Neural crest cell (in vitro differentiated cells): ENCODE measurements at regions not wholly inside any gene's neighbourhood (a gene's known extent, or its start where the extent isn't known, plus 50 kb on each side); places are given as distances from the start of the nearest gene placed in this dataset.

Experiments used
- DNase-seq: peaks from one replicate; pipeline ENCODE4 v3.0.0; 2021; ENCODE audit warnings: low read depth, mixed read lengths, low spot score
- H3K27ac Mint-ChIP-seq: one replicate; pipeline ENCODE4 v1.8.0; 2021; ENCODE audit warnings: mild to moderate bottlenecking, mixed read lengths; ENCODE audit not compliant: unreplicated experiment
- H3K27me3 Mint-ChIP-seq: 2 replicates; pipeline ENCODE4 v1.8.0; 2021; ENCODE audit warnings: low read depth, mild to moderate bottlenecking, mixed read lengths
- H3K36me3 Mint-ChIP-seq: 2 replicates; pipeline ENCODE4 v1.8.0; 2021; ENCODE audit warnings: low read depth, mild to moderate bottlenecking, mixed read lengths
- H3K4me1 Mint-ChIP-seq: 2 replicates; pipeline ENCODE4 v1.8.0; 2021; ENCODE audit warnings: mixed read lengths
- H3K4me3 Mint-ChIP-seq: one replicate; pipeline ENCODE4 v1.8.0; 2021; ENCODE audit warnings: mild to moderate bottlenecking, mixed read lengths
- H3K9me3 Mint-ChIP-seq: 2 replicates; pipeline ENCODE4 v1.8.0; 2021; ENCODE audit warnings: mixed read lengths
- TF ChIP-seq, protein P1 (sequence below): fragments of 200-600 bp; sonication (generic); conservative IDR thresholded peaks from 2 replicates; pipeline ENCODE4 v1.5.0; 2021; ENCODE audit warnings: antibody characterized with exemption, mild to moderate bottlenecking

DNA sequence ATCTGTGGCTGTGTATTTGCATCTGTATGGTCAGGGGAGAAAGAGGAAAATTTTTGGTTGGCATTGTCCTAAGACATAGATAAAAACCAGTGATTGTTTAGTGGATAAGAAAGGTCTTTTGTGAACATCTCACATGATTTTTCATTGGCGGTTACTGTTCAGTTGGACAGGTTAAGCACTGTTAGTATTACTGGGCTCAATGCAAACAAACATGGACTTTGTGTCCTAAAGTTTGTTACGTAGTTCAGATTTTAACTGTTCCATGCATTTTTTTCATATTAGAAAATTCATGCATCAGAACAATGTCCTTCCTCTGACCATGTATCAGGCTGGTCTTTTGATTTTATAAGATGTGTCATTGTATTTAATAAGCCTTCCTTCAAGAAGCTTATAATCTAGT lies 368.0 kb downstream of the MEIS1 start:
- Mint-ChIP-seq H3K9me3 (no peaks in the 10 kb centered on the region), H3K27me3 (no peaks in the 10 kb centered on the region), H3K4me1 (peaks cover 24% of the 10 kb centered on the region), H3K36me3 (peaks cover 2% of the 10 kb centered on the region), H3K27ac (no peak overlapping the region), H3K4me3 (no peak overlapping the region)
- DNase-seq, result no peak
- TF ChIP-seq, protein P1, sequence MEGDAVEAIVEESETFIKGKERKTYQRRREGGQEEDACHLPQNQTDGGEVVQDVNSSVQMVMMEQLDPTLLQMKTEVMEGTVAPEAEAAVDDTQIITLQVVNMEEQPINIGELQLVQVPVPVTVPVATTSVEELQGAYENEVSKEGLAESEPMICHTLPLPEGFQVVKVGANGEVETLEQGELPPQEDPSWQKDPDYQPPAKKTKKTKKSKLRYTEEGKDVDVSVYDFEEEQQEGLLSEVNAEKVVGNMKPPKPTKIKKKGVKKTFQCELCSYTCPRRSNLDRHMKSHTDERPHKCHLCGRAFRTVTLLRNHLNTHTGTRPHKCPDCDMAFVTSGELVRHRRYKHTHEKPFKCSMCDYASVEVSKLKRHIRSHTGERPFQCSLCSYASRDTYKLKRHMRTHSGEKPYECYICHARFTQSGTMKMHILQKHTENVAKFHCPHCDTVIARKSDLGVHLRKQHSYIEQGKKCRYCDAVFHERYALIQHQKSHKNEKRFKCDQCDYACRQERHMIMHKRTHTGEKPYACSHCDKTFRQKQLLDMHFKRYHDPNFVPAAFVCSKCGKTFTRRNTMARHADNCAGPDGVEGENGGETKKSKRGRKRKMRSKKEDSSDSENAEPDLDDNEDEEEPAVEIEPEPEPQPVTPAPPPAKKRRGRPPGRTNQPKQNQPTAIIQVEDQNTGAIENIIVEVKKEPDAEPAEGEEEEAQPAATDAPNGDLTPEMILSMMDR, result no peak

DNA sequence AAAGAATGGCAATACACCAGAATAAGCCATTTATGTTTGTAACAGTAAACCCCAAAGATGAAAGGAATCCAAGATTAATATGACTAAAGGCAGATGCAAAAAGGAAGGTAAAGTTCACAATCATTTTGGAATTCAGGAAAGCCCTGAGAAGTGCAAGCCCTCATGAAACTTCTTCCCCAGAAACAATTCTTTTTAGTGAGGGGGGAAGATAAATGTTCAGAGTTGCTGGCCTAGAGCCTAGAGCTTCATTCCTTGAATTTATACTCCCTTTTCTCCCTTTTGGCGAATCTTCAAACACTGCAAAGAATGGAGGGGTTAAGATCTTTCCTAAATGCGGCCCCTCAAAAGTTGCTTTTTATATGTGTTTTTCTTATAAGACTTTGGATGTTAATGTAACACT lies 368.8 kb downstream of the MEIS1 start:
- H3K4me1 Mint-ChIP-seq, result peaks cover 24% of the 10 kb centered on the region
- no peak overlapping the region for H3K27ac Mint-ChIP-seq
- H3K9me3 Mint-ChIP-seq, result no peaks in the 10 kb centered on the region
- no peak for DNase-seq
- TF ChIP-seq, protein P1, result no peak
- H3K27me3 Mint-ChIP-seq, result no peaks in the 10 kb centered on the region
- H3K36me3 Mint-ChIP-seq, result no peaks in the 10 kb centered on the region
- no peak overlapping the region for H3K4me3 Mint-ChIP-seq

DNA sequence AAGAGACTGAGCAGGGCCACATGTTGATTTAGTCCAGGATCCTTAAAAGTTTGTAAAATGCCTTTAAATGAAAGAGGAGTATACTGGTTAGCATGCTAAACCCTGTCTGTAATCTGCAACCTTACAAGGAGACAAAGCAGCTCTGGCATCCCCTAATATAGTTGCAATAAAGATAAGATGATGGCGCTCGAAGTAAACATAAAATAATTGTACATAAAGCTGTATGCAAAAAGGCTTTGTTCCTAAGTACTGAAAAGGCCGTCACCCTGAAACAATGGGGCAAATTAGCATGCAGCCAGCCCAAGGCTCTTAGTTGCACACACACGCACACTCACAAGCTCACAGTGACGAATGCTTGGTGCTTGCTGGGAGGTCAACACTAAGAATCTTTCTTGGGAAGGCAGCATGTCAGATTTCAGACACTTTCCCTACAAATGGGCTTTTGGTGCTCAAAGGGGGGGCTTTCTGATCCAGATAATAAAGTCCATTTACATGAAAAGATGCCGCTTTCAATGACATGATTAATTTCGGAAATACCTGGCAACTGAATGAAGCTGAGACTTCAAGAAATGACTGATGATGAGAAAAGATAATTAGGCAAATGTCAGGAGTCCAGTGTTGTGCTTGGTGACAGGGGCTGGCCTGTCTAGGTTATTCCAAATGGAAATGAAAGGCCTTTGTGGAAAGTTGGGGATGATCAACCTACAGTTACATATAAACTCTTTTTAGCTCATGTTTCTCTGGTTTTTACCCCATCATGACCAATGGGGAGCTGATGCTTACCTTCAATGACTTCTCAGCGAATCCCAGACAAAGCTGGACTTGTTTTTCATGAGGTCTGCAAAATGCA lies 370.3 kb downstream of the MEIS1 start:
- Mint-ChIP-seq H3K27ac (no peak overlapping the region), H3K4me3 (no peak overlapping the region), H3K9me3 (no peaks in the 10 kb centered on the region), H3K4me1 (peaks cover 24% of the 10 kb centered on the region), H3K27me3 (no peaks in the 10 kb centered on the region), H3K36me3 (no peaks in the 10 kb centered on the region)
- no peak for DNase-seq
- TF ChIP-seq, protein P1, result no peak

DNA sequence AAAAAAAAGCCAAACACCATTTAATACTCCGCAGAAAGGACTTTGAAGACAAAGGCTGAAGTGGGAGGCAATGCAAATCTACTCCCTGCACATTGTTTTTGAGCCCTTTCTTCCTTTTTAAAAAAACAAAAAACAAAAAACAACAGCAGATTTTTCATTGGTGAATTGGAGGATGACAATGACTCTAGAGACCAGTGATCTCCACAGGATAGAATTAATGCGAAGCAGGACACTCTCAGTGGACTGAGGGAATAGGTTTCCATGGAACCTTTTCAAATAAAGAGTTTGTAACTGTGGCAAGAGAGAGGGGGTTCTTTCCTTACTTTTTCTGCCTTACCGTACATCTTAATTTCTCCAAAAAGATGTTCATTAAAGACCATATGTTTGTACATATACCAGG lies 371.0 kb downstream of the MEIS1 start:
- Mint-ChIP-seq H3K36me3 (no peaks in the 10 kb centered on the region), H3K4me3 (no peak overlapping the region), H3K27ac (peak overlapping the region; percentile 50), H3K4me1 (peaks cover 24% of the 10 kb centered on the region), H3K27me3 (no peaks in the 10 kb centered on the region), H3K9me3 (no peaks in the 10 kb centered on the region)
- no peak for DNase-seq
- TF ChIP-seq, protein P1, result no peak

DNA sequence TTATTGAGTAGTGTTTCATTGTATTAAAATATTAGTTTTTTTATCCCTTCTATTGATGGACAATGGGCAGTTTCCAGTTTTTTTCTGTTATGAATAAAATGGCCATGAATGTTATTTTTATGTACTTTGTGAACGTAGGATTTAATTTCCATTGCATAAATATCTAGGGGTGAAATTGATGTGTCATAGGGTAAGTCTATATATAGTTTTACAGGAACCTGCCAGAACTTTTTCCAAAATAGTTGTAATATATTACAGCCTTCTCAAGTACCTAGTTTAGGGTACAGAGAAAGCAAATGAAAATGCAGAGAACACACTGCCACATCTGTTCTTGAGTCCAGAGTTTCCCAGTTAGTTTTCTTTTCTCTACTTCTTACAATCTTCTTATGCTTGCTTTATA lies 378.6 kb downstream of the MEIS1 start:
- Mint-ChIP-seq H3K4me1 (no peaks in the 10 kb centered on the region), H3K36me3 (no peaks in the 10 kb centered on the region), H3K9me3 (no peaks in the 10 kb centered on the region), H3K27me3 (no peaks in the 10 kb centered on the region), H3K4me3 (no peak overlapping the region), H3K27ac (no peak overlapping the region)
- TF ChIP-seq, protein P1, result no peak
- no peak for DNase-seq
